Upper lobe of right lung (tissue), 1 donor: ENCODE measurements at regions not wholly inside any gene's neighbourhood (a gene's known extent, or its start where the extent isn't known, plus 50 kb on each side); places are given as distances from the start of the nearest gene placed in this dataset.

ENCODE experiments used
- ATAC-seq: fragments of 200-7000 bp; cut with Tn5 transposase; one replicate; pipeline ENCODE4 v1.9.1; 2020; ENCODE audit warnings: mild to moderate bottlenecking, moderate library complexity
- DNase-seq: peaks from one replicate; pipeline ENCODE4 v3.0.0-alpha.2; 2020
- H3K27ac ChIP-seq: fragments of 200-600 bp; one replicate; pipeline ENCODE4 v1.8.0; 2022
- H3K27me3 ChIP-seq: fragments of 200-600 bp; one replicate; pipeline ENCODE4 v1.8.0; 2022; ENCODE audit warnings: mild to moderate bottlenecking
- H3K36me3 ChIP-seq: fragments of 200-600 bp; one replicate; pipeline ENCODE4 v1.8.0; 2022
- H3K4me1 ChIP-seq: fragments of 200-600 bp; one replicate; pipeline ENCODE4 v1.8.0; 2022
- H3K4me3 ChIP-seq: fragments of 200-600 bp; one replicate; pipeline ENCODE4 v1.8.0; 2022; ENCODE audit warnings: mild to moderate bottlenecking
- H3K9me3 ChIP-seq: fragments of 200-600 bp; one replicate; pipeline ENCODE4 v1.8.0; 2022
- CTCF ChIP-seq: fragments of 200-600 bp; IDR thresholded peaks from one replicate; pipeline ENCODE4 v1.8.0; 2022; ENCODE audit warnings: antibody characterized with exemption
- intact Hi-C: fragments of 100-400 bp; cut with DNase I; formaldehyde crosslinking; loops from one replicate; pipeline ENCODE4 v1.11.0; 2022
- donor health status: DM: no; HTN: yes; CAD: no; lungs with severe emphysema.

- Histone ChIP-seq H3K27me3 (no peaks in the 10 kb centered on the region), H3K4me1 (no peaks in the 10 kb centered on the region), H3K4me3 (no peak overlapping the region), H3K36me3 (no peaks in the 10 kb centered on the region), H3K27ac (no peak overlapping the region), H3K9me3 (no peaks in the 10 kb centered on the region)
- DNase-seq (no peak), ATAC-seq (no peak)
- intact Hi-C loops, result no loop called here
- TF ChIP-seq CTCF, result no peak
These were observed 498.0 kb downstream of the BRD1 start for GRCh38 chr22:49329636-49330035.

GRCh38 chr22:49328630-49329405 lies 498.9 kb downstream of the BRD1 start:
- Histone ChIP-seq H3K4me1 (no peaks in the 10 kb centered on the region), H3K27me3 (no peaks in the 10 kb centered on the region), H3K27ac (no peak overlapping the region), H3K36me3 (no peaks in the 10 kb centered on the region), H3K9me3 (no peaks in the 10 kb centered on the region), H3K4me3 (no peak overlapping the region)
- intact Hi-C loops, result no loop called here
- no peak for ATAC-seq
- no peak for TF ChIP-seq CTCF
- peak; percentile 36 for DNase-seq

- no peaks in the 10 kb centered on the region for H3K4me1 ChIP-seq
- no peaks in the 10 kb centered on the region for H3K36me3 ChIP-seq
- intact Hi-C loops, result no loop called here
- H3K9me3 ChIP-seq, result no peaks in the 10 kb centered on the region
- no peak overlapping the region for H3K27ac ChIP-seq
- DNase-seq, result peak; percentile 45
- TF ChIP-seq CTCF, result no peak
- ATAC-seq, result no peak
- no peak overlapping the region for H3K4me3 ChIP-seq
- H3K27me3 ChIP-seq, result peaks cover 1% of the 10 kb centered on the region
These were observed 499.6 kb downstream of the BRD1 start for GRCh38 chr22:49328118-49328475.

- no peak for DNase-seq
- no peaks in the 10 kb centered on the region for H3K9me3 ChIP-seq
- intact Hi-C loops, result no loop called here
- no peak for TF ChIP-seq CTCF
- peaks cover 7% of the 10 kb centered on the region for H3K27me3 ChIP-seq
- no peak overlapping the region for H3K27ac ChIP-seq
- no peak for ATAC-seq
- H3K4me1 ChIP-seq, result no peaks in the 10 kb centered on the region
- no peaks in the 10 kb centered on the region for H3K36me3 ChIP-seq
- no peak overlapping the region for H3K4me3 ChIP-seq
These were observed 500.1 kb downstream of the BRD1 start for GRCh38 chr22:49327411-49328117.

GRCh38 chr22:49326558-49326957 lies 501.1 kb downstream of the BRD1 start:
- Histone ChIP-seq H3K36me3 (no peaks in the 10 kb centered on the region), H3K4me3 (no peak overlapping the region), H3K27me3 (peaks cover 17% of the 10 kb centered on the region), H3K4me1 (no peaks in the 10 kb centered on the region), H3K9me3 (no peaks in the 10 kb centered on the region), H3K27ac (no peak overlapping the region)
- DNase-seq (no peak), ATAC-seq (no peak)
- TF ChIP-seq CTCF, result no peak
- intact Hi-C loops, result no loop called here
